Activated gamma-delta T cell (primary cell): ENCODE measurements at regions not wholly inside any gene's neighbourhood (a gene's known extent, or its start where the extent isn't known, plus 50 kb on each side); places are given as distances from the start of the nearest gene placed in this dataset.
"Not testable (repeated sequence)": the region's sequence is repeated elsewhere in the genome, so short reads cannot be mapped to it uniquely, and the experiment has no call there.

ENCODE experiments used
- DNase-seq: peaks from one replicate; lab custom pipeline; 2025; lab: John Stamatoyannopoulos, UW

- no peak for DNase-seq
These were observed 155.2 kb upstream of the C2CD4B start for GRCh38 chr15:62320259-62320658.

- DNase-seq = no peak
These were observed 158.3 kb upstream of the C2CD4B start for GRCh38 chr15:62323353-62323890.

GRCh38 chr15:62324382-62324781 lies 159.3 kb upstream of the C2CD4B start:
- no peak for DNase-seq

GRCh38 chr15:62325597-62325996 lies 160.5 kb upstream of the C2CD4B start:
- no peak for DNase-seq

- no peak for DNase-seq
These were observed 161.5 kb upstream of the C2CD4B start for GRCh38 chr15:62326460-62327011.

GRCh38 chr15:62327406-62327805 lies 162.3 kb upstream of the C2CD4B start:
- no peak for DNase-seq

GRCh38 chr15:62332472-62332871 lies 167.4 kb upstream of the C2CD4B start:
- not testable (repeated sequence) for DNase-seq

- no peak for DNase-seq
These were observed 169.5 kb upstream of the C2CD4B start for GRCh38 chr15:62334536-62334935.

- no peak for DNase-seq
These were observed 172.8 kb upstream of the C2CD4B start for GRCh38 chr15:62337934-62338333.

GRCh38 chr15:62338497-62338896 lies 173.4 kb upstream of the C2CD4B start:
- DNase-seq = no peak

GRCh38 chr15:62342959-62343358 lies 177.9 kb upstream of the C2CD4B start:
- DNase-seq = no peak

- no peak for DNase-seq
These were observed 178.3 kb upstream of the C2CD4B start for GRCh38 chr15:62343397-62343796.

GRCh38 chr15:62344806-62345539 lies 179.9 kb upstream of the C2CD4B start:
- no peak for DNase-seq

GRCh38 chr15:62346168-62346567 lies 181.1 kb upstream of the C2CD4B start:
- no peak for DNase-seq

GRCh38 chr15:62348118-62348517 lies 183.0 kb upstream of the C2CD4B start:
- no peak for DNase-seq

- no peak for DNase-seq
These were observed 183.5 kb upstream of the C2CD4B start for GRCh38 chr15:62348623-62349022.

GRCh38 chr15:62352817-62353216 lies 187.7 kb upstream of the C2CD4B start:
- DNase-seq = no peak

GRCh38 chr15:62357431-62357830 lies 192.3 kb upstream of the C2CD4B start:
- DNase-seq = no peak

GRCh38 chr15:62359416-62359815 lies 194.3 kb upstream of the C2CD4B start:
- no peak for DNase-seq

- no peak for DNase-seq
These were observed 195.4 kb upstream of the C2CD4B start for GRCh38 chr15:62360332-62361097.

GRCh38 chr15:62362144-62362543 lies 197.1 kb upstream of the C2CD4B start:
- no peak for DNase-seq

GRCh38 chr15:62362608-62363007 lies 197.5 kb upstream of the C2CD4B start:
- no peak for DNase-seq

GRCh38 chr15:62363913-62364312 lies 198.8 kb upstream of the C2CD4B start:
- DNase-seq = no peak
